CD14-positive monocyte (primary cell): ENCODE measurements at regions not wholly inside any gene's neighbourhood (a gene's known extent, or its start where the extent isn't known, plus 50 kb on each side); places are given as distances from the start of the nearest gene placed in this dataset.

Experiments used
- DNase-seq, 3 donors: peaks; one replicate each; pipeline ENCODE4 v3.0.0-alpha.2; 2011 to 2022
- H2AFZ ChIP-seq: 2 replicates; pipeline ENCODE4 v1.6.0; 2012; ENCODE audit warnings: mild to moderate bottlenecking, low read depth, low read length, inconsistent platforms; ENCODE audit not compliant: insufficient read depth, poor library complexity, severe bottlenecking
- H3K27ac ChIP-seq, 2 donors: 1 replicate in 1 of 2; 2 replicates in 1 of 2; pipeline ENCODE4 v1.5.1; 2012 to 2013; ENCODE audit warnings: low read length in 2 of 2, control low read depth in 1 of 2, inconsistent platforms in 1 of 2, low read depth in 1 of 2, mild to moderate bottlenecking in 1 of 2
- H3K27me3 ChIP-seq, 2 donors: one replicate each; pipeline versions ENCODE4 v1.6.0 to v1.6.1; 2011 to 2013; ENCODE audit warnings: low read length in 2 of 2; ENCODE audit not compliant: control insufficient read depth in 2 of 2, insufficient read depth in 2 of 2
- H3K36me3 ChIP-seq, 2 donors: replicated peaks in 1 of 2; 1 replicate in 1 of 2; 2 replicates in 1 of 2; pipeline versions ENCODE4 v1.5.1 to v1.6.1; 2012 to 2013; ENCODE audit warnings: low read length in 2 of 2, control low read depth in 1 of 2, inconsistent platforms in 1 of 2, mild to moderate bottlenecking in 1 of 2; ENCODE audit not compliant: insufficient read depth in 2 of 2, control insufficient read depth in 1 of 2
- H3K4me1 ChIP-seq, 2 donors: 1 replicate in 1 of 2; 2 replicates in 1 of 2; pipeline versions ENCODE4 v1.5.1 to v1.6.1; 2012 to 2013; ENCODE audit warnings: low read length in 2 of 2, control low read depth in 1 of 2, inconsistent platforms in 1 of 2, mild to moderate bottlenecking in 1 of 2, moderate library complexity in 1 of 2; ENCODE audit not compliant: insufficient read depth in 2 of 2, control insufficient read depth in 1 of 2
- H3K4me2 ChIP-seq: replicated peaks from 2 replicates; pipeline ENCODE3; 2012; ENCODE audit warnings: low read length, moderate library complexity, mild to moderate bottlenecking; ENCODE audit not compliant: poor library complexity, severe bottlenecking; ENCODE audit errors: extremely low read depth
- H3K4me3 ChIP-seq, 3 experiments: fragments of 200-600 bp in 1 of 3; sonication (generic) in 1 of 3; replicated peaks in 1 of 3; 1 replicate in 2 of 3; 2 replicates in 1 of 3; pipeline ENCODE4 v1.5.1; 2011 to 2013; ENCODE audit warnings: low read length in 3 of 3, mild to moderate bottlenecking in 3 of 3, control low read depth in 2 of 3, low read depth in 2 of 3, inconsistent platforms in 1 of 3, moderate library complexity in 1 of 3
- H3K79me2 ChIP-seq: 2 replicates; pipeline ENCODE4 v1.6.0; 2012; ENCODE audit warnings: mild to moderate bottlenecking, control low read depth, inconsistent platforms, low read length, moderate library complexity; ENCODE audit not compliant: insufficient read depth
- H3K9ac ChIP-seq: 2 replicates; pipeline ENCODE4 v1.6.0; 2017; ENCODE audit warnings: low read length, mild to moderate bottlenecking; ENCODE audit not compliant: insufficient read depth, poor library complexity, severe bottlenecking
- H3K9me3 ChIP-seq, 2 donors: replicated peaks in 1 of 2; 1 replicate in 1 of 2; 2 replicates in 1 of 2; pipeline versions ENCODE4 v1.5.1 to v1.6.1; 2012 to 2013; ENCODE audit warnings: low read length in 2 of 2, control low read depth in 1 of 2; ENCODE audit not compliant: control insufficient read depth in 1 of 2, insufficient read depth in 1 of 2
- H4K20me1 ChIP-seq: 2 replicates; pipeline ENCODE4 v1.6.0; 2012; ENCODE audit warnings: mild to moderate bottlenecking, low read length, control low read depth, moderate library complexity; ENCODE audit not compliant: insufficient read depth
- H3K27ac Mint-ChIP-seq, 7 donors: one replicate each; pipeline ENCODE4 v1.8.0; 2020; ENCODE audit warnings: mild to moderate bottlenecking in 7 of 7, mixed read lengths in 7 of 7, moderate library complexity in 6 of 7, inconsistent platforms in 2 of 7
- H3K27me3 Mint-ChIP-seq, 3 donors: one replicate each; pipeline ENCODE4 v1.8.0; 2021 to 2022; ENCODE audit warnings: low read depth in 3 of 3, mild to moderate bottlenecking in 3 of 3, mixed read lengths in 3 of 3, moderate library complexity in 3 of 3, inconsistent platforms in 1 of 3
- H3K36me3 Mint-ChIP-seq, 2 donors: one replicate each; pipeline ENCODE4 v1.8.0; 2020; ENCODE audit warnings: mixed read lengths in 2 of 2, inconsistent platforms in 1 of 2, mild to moderate bottlenecking in 1 of 2
- H3K4me1 Mint-ChIP-seq: one replicate; pipeline ENCODE4 v1.8.0; 2020; ENCODE audit warnings: mild to moderate bottlenecking, mixed read lengths
- H3K4me3 Mint-ChIP-seq, 2 donors: one replicate each; pipeline ENCODE4 v1.8.0; 2020; ENCODE audit warnings: mild to moderate bottlenecking in 2 of 2, mixed read lengths in 2 of 2, moderate library complexity in 1 of 2
- H3K9me3 Mint-ChIP-seq, 7 donors: one replicate each; pipeline ENCODE4 v1.8.0; 2020 to 2022; ENCODE audit warnings: mixed read lengths in 7 of 7, mild to moderate bottlenecking in 6 of 7, moderate library complexity in 6 of 7, inconsistent platforms in 2 of 7
- CTCF ChIP-seq: fragments of 200-600 bp; IDR thresholded peaks from one replicate; pipeline ENCODE4 v1.8.0; 2022; ENCODE audit warnings: antibody characterized with exemption, mild to moderate bottlenecking
- WGBS: methylation state at CpG from one replicate; pipeline ENCODE4 v1.1.5; 2013; ENCODE audit warnings: missing lambda C conversion rate; ENCODE audit not compliant: insufficient coverage; 5-methylcytosine and 5-hydroxymethylcytosine counted together
- intact Hi-C, 2 donors: fragments of 100-400 bp; cut with micrococcal nuclease; formaldehyde crosslinking; loops; one replicate each; pipeline versions ENCODE4 v1.15.0 to v1.15.1; 2023

- peaks cover 0 to 7% of the 10 kb centered on the region in 2 donors for H3K9me3 ChIP-seq
- H3K4me3 Mint-ChIP-seq: no peak overlapping the region
- H3K4me1 Mint-ChIP-seq: no peaks in the 10 kb centered on the region
- H3K9me3 Mint-ChIP-seq: peaks cover 2 to 5% (median 3%) of the 10 kb centered on the region in 7 donors
- no peaks in the 10 kb centered on the region for H3K36me3 Mint-ChIP-seq
- no peaks in the 10 kb centered on the region for H3K36me3 ChIP-seq
- H3K27me3 Mint-ChIP-seq: peaks cover 0 to 2% (median 0%) of the 10 kb centered on the region in 3 donors
- intact Hi-C loops: no loop called here
- no peak overlapping the region for H3K27ac ChIP-seq
- H3K4me3 ChIP-seq: no peak overlapping the region
- H3K4me2 ChIP-seq: no peak overlapping the region
- TF ChIP-seq CTCF: no peak
- H4K20me1 ChIP-seq: no peaks in the 10 kb centered on the region
- no peaks in the 10 kb centered on the region for H3K27me3 ChIP-seq
- H3K9ac ChIP-seq: no peak overlapping the region
- no CpG with 5 or more reads among the region's 1 CpG for WGBS
- no peak for DNase-seq
- no peak overlapping the region for H2AFZ ChIP-seq
- H3K4me1 ChIP-seq: no peaks in the 10 kb centered on the region
- no peak overlapping the region for H3K27ac Mint-ChIP-seq
- no peaks in the 10 kb centered on the region for H3K79me2 ChIP-seq
Observed at GRCh38 chr6:66555082-66555481, 848.1 kb upstream of the EYS start.

GRCh38 chr6:66553441-66553840, 846.4 kb upstream of the EYS start:
- Mint-ChIP-seq H3K36me3 (no peaks in the 10 kb centered on the region), H3K27me3 (peaks cover 0 to 2% (median 0%) of the 10 kb centered on the region in 3 donors), H3K9me3 (peaks cover 2 to 5% (median 3%) of the 10 kb centered on the region in 7 donors), H3K27ac (no peak overlapping the region), H3K4me3 (no peak overlapping the region), H3K4me1 (no peaks in the 10 kb centered on the region)
- H3K9ac ChIP-seq: no peak overlapping the region
- no peaks in the 10 kb centered on the region for H3K27me3 ChIP-seq
- no peaks in the 10 kb centered on the region for H3K36me3 ChIP-seq
- H3K4me2 ChIP-seq: no peak overlapping the region
- no peak for DNase-seq
- no peak for TF ChIP-seq CTCF
- peaks cover 0 to 5% of the 10 kb centered on the region in 2 donors for H3K9me3 ChIP-seq
- H4K20me1 ChIP-seq: no peaks in the 10 kb centered on the region
- H3K4me1 ChIP-seq: no peaks in the 10 kb centered on the region
- no peak overlapping the region for H2AFZ ChIP-seq
- no peak overlapping the region for H3K27ac ChIP-seq
- no peak overlapping the region for H3K4me3 ChIP-seq
- H3K79me2 ChIP-seq: no peaks in the 10 kb centered on the region
- intact Hi-C loops: no loop called here
- WGBS: no CpG with 5 or more reads among the region's 2 CpGs
